HK-2 (cell line): ENCODE measurements at regions not wholly inside any gene's neighbourhood (a gene's known extent, or its start where the extent isn't known, plus 50 kb on each side); places are given as distances from the start of the nearest gene placed in this dataset.
"Not testable (repeated sequence)": the region's sequence is repeated elsewhere in the genome, so short reads cannot be mapped to it uniquely, and the experiment has no call there.

Experiments
- DNase-seq: peaks from one replicate; pipeline ENCODE4 v3.0.0-alpha.2; 2018; ENCODE audit not compliant: unreplicated experiment

DNA sequence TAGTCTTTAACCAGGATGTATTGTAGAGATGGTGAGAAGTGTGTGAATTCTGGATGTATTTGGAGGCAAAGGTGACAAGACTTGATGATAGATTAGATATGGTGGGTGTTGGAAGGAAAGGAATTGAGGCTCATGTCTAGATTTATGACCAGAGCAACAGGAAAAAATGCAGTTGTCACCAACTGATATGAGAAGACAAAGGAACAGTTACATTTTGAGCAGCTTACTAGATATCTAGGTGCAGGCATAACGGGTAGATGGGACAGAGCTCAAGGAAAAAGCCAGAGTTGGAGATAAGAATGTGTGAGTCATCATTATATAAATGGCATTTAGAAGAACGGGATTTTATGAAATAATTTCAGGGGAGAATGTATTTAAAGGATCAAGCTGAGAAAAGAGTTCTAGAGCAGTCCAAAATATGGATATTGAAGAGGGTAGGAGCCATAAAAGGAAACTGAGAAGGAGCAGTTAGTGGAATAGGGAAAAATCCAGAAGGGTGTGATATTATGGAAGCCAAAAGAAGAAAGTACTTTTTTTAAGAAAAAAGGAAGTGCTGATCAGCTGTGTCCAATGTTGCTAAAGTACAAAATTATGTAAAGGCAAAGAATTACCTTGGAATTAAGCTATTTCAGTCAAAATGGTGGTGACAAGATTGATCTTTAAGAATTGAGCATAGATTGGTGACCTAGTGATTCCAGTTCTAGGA lies 262.5 kb downstream of the CGGBP1 start:
- DNase-seq, result no peak

DNA sequence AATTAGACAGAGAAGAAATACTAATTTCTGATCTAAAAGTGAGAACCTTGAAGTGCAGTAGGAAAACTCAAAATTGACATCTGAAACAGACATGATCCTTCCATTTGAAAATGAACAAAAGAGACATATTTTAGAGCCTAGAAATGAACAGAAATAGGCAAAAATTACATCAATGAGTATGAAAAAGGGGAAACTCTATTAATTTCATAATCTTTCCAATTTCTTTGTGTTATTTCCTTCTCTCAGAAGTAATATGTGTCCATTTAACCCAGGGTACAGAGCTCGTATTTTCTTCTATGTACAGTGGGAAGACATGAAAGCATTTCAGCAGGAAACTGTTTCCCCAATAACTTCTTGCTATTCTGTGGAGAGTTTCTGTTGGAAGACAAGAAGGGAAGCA lies 263.1 kb downstream of the CGGBP1 start:
- DNase-seq, result no peak

DNA sequence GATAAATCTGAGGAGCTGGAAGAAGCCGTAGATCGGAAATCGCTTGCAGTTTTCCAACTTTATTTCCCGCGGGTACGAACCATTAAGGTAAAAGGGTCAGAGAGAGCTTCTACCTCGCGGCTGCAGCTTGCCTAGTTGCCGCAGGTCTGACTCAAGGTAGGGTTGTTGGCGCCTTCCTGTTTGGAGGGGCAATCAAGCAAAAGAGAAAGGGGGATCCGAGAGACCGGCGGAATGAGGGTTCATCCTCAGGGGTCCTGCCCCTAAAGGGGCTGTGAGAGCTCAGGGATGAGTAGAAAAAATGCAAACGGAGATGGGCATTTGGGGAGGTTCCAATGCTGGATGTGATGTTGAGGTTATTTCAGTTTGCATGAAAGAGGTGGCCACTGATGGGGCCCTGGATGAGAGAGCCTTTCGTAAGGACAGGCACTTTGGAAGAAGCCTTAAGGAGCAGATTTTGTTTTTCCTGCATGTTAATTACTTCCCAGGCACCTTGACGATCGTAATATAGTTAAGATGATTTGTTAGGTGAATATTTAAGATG lies 265.4 kb downstream of the CGGBP1 start:
- no peak for DNase-seq

DNA sequence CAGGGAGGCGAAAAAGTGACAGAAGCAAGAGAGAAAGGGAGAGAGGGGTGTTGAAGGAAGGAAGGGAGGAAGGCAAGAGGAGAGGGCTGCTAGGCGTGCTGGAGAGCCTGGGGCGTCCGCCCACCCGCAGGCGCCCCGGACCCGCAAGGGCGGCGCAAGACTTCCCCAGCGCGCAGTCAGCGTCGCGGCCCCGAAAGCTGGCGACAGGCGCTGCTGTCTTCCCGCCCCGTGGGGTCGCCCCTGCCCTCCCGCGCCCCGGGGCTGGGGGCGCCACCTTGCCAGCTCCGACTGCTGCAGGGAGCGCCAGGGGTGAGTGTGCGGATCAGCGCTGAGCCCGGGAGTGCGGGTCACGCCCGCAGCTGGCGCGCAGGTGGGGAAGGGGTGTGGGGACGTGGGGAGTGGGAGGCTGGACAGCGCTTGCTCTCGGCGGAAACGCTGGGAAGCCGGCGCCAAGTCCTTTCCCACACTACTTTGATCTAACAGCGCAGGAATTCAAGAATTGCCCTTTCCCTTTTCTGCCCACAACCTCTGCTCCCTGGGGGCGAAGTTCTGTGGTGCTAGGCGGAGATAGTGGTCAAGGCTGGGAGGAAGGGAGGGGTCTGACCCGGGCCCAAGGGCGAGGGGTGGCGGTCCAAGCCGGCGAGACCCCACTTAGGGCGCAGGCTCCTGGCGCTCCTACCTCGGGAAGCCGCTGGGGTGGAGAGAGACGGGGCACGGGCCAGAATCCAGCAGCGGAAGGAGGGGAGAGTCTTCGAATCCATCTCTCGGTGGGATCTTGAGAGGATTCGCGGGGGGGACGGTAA lies 266.1 kb downstream of the CGGBP1 start, which contains the start of gene HTR1F:
TSS of gene HTR1F (plus strand) at position 173 of the 803 bp plus-strand sequence.
- no peak for DNase-seq

DNA sequence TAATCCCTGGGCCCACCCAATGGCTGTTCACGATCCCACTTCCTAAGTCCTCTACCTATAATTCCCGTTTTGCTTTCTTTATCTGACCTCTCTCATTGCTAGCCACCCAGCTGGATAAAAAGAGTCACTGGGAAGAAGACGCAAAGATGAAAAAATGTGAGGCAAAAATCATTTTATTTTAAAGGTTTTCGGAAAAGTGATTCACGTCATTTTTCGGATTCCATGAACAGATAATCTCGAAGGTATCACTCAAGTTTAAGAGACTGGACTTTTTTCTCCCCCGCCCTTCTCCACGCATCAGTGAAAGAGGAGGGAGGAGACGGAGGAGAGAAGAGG lies 266.6 kb downstream of the CGGBP1 start:
- DNase-seq, result no peak

DNA sequence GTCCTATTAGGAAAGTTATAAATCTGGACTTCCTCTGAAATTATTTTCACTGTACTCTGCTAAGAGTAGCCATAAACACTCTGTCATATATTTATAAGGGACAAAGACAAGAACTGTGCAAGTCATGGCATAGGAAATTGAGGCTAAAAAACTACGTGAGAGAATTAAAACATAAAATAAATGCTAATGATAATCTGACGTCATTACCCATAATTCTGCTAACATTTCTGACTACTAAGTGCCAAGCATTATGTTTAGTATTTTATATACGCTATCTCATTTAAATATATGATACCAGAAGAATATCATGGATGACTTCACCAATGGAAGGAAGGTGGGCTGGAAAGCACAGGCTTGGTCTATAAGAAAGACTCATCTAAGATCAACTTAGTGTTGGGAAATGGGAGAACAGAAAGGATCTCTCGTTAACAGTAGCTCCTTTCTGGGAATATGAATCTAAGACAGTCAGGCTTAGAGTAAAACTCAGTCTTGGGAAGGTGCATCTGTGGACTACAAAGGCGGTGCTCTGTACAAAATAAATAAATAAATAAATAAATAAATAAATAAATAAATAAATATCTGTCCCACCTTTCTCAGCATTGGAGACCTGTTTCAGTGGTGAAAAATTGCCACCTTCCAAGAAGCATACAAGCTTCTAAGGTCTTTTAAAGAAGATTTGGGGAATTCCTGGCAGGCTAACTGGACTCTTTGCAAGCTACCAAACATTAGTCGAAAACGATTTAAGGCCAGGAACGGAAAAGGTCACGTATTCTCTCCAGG lies 267.4 kb downstream of the CGGBP1 start:
- no peak for DNase-seq

DNA sequence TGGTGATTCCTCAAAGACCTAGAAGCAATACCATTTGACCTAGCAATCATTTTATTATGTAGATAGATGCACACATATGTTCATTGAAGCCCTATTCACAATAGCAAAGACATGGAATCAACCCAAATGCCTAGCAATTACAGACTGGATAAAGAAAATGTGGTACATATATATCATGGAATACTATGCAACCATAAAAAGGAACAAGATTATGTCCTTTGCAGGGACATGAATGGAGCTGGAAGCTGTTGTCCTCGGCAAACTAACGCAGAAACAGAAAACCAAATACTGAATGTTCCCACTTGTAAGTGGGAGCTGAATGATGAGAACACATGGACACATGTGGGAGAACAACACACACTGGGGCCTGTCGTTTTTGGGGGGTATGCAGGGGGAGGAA lies 269.8 kb downstream of the CGGBP1 start:
- DNase-seq, result not testable (repeated sequence)

DNA sequence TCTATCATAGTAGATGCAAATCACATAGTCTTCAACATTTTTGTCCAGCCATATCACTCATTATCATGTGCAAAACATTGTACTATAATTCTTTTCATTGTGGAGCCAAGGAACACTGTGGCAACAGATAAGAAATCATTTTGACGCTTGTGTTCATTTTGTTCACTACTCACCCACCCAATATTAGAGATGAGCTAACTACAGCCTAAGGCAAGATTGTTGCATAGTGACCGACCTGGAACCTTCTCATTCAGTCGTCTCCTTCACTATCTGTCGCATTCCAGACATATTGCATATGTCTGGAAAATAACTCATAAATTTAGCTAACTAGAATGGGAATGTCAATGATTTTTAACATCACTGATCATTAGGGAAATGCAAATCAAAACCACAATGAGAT lies 270.3 kb downstream of the CGGBP1 start:
- no peak for DNase-seq

DNA sequence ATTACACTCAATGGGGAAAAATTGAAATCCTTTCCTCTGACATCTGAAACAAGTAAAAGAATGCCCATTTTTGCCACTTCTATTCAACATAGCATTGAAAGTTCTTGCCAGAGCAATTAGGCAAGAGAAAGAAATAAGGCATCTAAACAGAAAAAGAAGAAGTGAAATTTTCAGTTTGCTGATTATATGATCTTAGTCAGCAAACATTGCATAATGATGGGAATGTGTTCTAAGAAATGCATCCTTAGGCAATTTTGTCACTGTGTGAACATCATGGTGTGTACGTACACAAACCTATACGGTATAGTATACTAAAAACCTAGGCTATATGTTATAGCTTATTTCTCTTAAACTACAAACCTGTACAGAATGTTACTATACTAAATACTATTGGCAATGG lies 278.0 kb downstream of the CGGBP1 start:
- DNase-seq, result no peak

DNA sequence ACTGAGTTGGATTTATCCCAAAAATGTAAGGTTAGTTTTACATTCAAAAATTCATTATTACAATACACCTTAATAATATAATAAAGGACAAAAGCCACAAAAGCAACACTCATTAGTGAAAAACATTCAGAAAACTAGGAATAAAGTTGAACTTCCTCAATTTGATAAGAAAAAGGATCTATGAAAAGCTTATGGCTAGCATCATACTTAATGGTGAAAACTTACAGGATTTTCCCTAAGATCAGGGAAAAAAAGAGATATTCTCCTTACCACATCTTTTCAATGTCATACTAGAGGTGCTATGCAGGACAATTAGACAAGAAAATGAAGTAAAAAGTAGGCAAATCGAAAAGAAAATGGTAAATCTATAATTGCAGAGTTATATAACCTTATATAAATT lies 279.9 kb downstream of the CGGBP1 start:
- DNase-seq, result no peak

DNA sequence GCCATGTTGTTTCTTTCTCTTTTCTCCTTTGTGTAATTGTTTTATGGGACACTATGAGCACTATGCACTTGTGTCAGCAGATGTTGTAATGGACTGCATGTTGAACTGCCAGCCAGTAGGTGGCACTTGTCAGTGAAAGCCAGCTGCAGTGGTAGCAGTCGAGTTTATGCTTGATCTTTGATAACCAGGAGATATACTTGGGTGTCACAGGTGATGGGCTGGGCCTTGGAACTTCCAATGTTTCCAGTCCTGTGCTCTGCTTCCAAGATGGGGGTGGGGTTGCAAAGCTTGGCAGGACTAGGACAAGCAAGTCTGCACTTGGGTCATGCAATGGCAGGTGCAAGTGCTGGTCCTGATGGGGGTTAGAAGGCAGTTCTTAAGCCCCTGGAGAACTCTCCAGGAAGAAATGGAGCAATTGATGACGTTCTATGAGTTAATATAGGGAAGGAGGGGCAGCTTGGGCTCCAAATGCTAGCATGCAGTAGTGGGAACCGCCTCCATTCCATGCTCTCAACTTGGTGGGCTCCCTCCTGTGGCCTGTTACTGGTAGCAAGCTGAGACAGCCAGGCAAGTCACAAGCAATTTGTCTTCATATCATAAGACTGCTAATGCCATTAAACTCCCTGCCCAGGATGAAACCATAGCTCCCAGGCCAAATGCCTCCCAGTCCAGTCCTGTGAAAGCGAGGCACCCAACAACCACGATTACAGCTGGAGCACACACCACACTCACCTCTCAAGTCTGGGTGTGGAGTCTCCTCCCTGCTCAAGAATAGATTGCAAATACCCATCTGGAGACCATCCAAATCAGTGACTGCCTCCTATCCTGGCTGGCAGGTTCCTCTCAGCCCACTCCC lies 287.2 kb downstream of the CGGBP1 start:
- peak; percentile 10 for DNase-seq

DNA sequence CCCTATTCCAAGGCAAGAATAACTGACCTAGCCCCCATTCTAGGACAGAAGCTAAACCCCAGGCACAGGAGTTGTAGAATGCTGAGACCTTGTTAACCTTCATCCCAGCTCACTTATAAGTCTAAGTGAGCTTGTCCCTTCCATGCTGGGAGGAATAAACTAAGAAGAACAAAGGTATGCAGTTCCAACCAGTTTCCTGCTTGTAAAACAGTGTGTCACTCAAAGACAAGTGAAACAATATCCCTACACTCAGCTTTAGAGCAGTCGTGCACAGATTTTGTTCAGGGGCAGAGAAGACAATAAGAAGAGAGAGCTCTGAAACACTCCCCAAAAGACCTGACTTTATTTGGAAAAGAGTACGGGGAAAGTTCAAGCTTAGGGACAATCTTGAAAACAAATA lies 292.1 kb downstream of the CGGBP1 start:
- no peak for DNase-seq

DNA sequence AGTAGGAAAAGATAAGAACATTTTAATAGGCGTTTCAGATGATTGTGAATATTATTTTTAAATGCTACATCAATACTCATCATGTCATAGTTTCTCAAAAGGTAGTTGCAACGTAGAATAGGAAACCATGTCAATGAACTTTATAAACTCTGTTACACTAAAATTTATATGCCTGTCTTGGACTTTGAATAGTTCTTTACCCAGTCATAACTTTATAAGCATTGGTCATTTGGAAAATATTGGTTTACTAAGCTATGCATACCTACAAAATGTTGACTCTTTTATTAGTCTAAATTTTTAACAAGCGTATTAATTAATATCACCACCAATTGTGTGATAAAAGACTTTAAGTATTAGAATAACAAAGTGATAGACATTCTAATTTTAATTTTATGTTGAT lies 293.5 kb downstream of the CGGBP1 start:
- no peak for DNase-seq

DNA sequence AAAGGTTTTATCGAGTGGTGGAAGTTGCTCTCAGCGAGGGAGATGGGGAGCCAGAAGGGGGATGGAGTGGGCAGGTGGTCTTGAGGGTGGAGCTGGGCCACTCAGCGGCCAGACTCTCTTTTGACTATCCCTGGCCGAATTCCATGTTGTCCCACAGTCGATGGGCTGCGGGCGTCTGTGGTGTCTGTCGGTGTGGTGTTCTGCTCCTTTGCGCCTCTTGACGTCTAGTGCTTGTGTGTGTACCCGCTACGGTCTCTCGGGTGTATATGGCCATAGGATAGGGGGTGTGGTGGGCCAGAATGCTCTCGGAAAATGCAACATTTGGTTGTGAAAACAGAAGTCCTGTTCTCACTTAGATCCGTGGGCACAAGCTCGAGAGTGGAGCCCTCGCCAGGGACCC lies 297.0 kb downstream of the CGGBP1 start:
- no peak for DNase-seq

DNA sequence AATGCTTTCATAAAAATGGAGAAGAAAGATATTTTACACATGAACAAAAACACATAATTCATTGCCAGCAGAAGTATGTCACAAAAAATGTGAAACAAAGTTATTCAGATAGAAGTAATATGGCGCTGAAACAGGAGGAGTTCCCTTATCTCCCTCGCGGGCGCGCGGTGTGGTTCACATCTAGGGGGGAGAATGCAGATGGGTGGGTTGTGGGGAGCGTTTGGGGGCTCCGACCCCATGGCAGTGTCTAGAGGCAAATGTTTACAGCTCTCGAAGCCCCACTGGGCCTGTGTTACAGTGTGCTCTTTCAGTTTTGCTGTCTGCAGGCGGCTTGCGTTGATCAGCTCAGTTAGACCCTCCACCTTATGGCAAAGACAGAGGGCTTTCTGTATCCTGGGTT lies 297.5 kb downstream of the CGGBP1 start:
- DNase-seq, result no peak

DNA sequence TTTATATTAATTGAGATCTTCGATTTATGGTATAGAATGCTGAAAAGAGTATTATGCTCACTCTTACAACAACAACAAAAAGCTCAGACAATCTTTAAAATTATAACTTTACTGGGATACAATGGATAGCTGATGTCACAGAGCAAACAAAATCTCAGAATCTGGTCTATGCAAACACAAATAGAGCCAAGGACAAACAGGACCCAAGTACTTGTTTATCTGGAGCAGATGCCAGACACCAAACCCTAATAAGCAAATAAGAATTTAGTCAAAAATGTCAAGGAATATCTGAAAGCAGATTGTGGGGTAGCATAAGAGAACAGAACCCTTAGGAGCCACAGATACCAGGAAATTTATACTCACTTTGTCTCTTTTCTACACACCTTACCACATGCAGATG lies 302.2 kb downstream of the CGGBP1 start:
- no peak for DNase-seq

DNA sequence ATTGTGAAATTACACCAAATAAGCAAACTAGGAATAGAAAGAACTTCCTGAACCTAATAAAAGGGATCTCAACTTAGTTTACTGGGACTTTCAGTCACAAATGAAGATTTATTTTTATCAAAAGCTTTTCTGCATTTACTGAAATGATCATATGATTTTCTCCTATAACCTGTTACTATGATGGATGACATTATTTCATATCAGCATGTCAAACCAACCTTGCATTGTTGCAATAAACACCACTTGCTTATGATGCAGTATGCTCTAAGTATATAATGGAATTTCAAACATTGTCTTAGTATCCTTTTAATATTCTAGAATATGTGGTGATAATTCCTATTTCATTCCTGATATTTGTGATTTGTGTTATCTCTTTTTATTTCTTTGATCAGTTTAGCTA lies 303.0 kb downstream of the CGGBP1 start:
- DNase-seq, result no peak

DNA sequence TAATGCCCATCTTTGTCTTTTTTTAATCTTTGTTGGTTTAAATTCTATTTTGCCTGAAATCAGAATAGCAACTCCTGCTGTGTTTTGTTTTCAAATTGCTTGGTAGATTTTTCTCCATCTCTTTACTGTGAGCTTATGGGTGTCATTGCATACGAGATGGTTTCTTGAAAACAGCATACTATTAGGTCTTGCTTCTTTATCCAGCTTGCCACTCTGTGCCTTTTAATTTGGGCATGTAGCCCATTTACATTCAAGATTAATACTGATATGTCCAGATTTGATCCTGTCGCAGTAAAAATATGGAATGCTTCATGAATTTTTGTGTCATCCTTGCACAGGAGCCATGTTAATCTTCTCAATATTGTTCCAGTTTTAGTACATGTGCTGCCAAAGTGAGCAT lies 316.6 kb downstream of the CGGBP1 start:
- DNase-seq, result no peak

DNA sequence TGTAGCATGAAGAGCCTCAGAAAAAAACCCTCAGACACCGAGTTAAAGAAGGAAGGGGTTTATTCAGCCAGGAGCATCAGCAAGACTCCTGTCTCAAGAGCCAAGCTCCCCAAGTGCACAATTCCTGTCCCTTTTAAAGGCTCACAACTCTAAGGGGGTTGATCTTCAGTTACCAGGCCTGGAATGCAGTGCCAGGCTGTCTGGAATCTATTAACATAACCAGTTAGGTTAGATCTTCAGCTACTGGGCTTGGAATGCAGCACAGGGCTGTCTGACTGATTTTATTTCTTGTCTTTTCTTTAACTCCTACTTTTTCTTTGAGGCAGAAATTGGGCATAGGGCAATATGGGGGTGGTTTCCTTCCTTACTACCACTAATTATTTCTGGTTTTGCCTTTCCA lies 317.9 kb downstream of the CGGBP1 start:
- not testable (repeated sequence) for DNase-seq

DNA sequence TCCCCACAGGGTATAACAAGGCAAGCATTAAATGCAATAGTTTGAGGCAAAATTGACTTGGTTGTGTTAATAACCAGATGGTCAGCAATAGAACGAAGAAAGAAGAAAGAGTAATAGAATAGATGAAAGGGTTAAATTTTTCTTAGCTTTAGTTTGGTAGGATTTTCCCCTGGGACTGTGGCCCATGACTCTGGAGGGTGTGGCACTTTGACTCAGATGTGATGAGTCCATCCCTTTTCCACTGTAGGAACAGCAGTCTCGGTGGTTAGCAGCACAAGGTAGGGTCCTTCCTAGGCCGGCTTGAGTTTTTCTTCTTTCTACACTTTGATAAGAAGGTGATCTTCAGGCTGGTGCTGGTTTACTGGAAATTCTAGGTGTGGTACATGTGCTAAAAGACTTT lies 321.0 kb downstream of the CGGBP1 start:
- not testable (repeated sequence) for DNase-seq

DNA sequence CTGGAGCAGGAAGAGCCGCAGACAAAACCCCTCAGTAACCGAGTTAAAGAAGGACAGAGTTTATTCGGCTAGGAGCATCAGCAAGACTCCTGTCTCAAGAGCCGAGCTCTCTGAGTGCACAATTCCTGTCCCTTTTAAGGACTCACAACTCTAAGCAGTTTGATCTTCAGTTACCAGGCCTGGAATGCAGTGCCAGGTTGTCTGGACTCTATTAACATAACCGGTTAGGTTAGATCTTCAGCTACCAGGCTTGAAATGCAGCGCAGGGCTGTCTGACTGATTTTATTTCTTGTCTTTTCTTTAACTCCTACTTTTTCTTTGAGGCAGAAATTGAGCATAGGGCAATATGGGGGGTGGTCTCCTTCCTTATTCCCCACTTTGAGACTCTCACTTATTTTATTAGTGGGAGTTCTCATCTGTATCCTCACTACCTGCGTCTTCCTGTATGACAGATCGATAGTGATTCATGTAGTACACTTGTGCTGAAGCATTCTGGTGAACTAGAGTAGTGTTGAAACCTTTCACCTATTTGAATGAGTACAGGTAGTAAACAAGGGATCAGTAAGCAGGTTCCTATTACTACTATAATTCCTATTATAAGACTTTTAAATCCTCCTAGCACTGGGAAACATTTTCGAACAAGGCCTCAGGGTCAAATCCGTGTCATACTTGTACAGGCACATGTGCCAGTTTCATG lies 325.0 kb downstream of the CGGBP1 start:
- no peak for DNase-seq
